WTC11 (cell line): ENCODE measurements at regions not wholly inside any gene's neighbourhood (a gene's known extent, or its start where the extent isn't known, plus 50 kb on each side); places are given as distances from the start of the nearest gene placed in this dataset.

Experiments used
- ETV6 ChIP-seq: sonication (generic); formaldehyde crosslinking; IDR thresholded peaks from 2 replicates; pipeline ENCODE4 v1.8.1; 2022; ENCODE audit warnings: mild to moderate bottlenecking, missing genetic modification reagents
- TF ChIP-seq, protein P1 (sequence below): fragments of 200-600 bp; IDR thresholded peaks from 2 replicates; pipeline ENCODE4 v1.8.0; 2022; ENCODE audit warnings: antibody characterized with exemption
- TF ChIP-seq, protein P2 (sequence below): sonication (generic); formaldehyde crosslinking; IDR thresholded peaks from 2 replicates; pipeline ENCODE4 v1.8.1; 2022; ENCODE audit warnings: low read depth, mild to moderate bottlenecking, moderate library complexity, missing genetic modification reagents, borderline replicate concordance

DNA sequence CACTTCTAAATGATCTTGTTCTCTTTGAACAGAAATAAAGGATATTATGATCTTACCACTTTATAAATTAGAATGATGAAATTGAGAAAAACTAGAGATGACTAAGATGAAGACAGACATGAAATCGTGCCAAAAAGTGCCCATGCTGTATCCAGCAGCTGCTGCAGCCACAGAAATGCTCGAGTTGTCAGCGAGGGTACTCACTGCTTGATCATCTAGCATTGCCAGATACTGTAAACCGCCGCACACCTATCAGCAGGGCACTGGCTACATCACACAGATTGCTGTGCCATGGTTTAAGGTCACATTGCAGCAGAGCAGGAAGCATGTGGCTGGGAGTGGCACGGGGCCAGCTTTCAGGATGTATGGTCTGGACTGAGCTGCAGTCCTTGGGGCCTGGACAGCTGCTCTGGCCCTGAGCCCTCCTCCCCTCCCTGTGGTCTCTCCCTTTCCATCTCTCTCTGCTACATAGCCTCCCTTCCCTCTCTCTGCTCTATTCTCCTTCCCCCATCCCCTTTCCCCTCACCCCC is 51.0 kb upstream of the SEPTIN5 start:
- no peak for TF ChIP-seq ETV6
- TF ChIP-seq, protein P1, sequence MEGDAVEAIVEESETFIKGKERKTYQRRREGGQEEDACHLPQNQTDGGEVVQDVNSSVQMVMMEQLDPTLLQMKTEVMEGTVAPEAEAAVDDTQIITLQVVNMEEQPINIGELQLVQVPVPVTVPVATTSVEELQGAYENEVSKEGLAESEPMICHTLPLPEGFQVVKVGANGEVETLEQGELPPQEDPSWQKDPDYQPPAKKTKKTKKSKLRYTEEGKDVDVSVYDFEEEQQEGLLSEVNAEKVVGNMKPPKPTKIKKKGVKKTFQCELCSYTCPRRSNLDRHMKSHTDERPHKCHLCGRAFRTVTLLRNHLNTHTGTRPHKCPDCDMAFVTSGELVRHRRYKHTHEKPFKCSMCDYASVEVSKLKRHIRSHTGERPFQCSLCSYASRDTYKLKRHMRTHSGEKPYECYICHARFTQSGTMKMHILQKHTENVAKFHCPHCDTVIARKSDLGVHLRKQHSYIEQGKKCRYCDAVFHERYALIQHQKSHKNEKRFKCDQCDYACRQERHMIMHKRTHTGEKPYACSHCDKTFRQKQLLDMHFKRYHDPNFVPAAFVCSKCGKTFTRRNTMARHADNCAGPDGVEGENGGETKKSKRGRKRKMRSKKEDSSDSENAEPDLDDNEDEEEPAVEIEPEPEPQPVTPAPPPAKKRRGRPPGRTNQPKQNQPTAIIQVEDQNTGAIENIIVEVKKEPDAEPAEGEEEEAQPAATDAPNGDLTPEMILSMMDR = no peak
- TF ChIP-seq, protein P2, sequence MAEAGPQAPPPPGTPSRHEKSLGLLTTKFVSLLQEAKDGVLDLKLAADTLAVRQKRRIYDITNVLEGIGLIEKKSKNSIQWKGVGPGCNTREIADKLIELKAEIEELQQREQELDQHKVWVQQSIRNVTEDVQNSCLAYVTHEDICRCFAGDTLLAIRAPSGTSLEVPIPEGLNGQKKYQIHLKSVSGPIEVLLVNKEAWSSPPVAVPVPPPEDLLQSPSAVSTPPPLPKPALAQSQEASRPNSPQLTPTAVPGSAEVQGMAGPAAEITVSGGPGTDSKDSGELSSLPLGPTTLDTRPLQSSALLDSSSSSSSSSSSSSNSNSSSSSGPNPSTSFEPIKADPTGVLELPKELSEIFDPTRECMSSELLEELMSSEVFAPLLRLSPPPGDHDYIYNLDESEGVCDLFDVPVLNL (CRISPR knock-in tag) = no peak
